B cell (primary cell): ENCODE measurements at regions not wholly inside any gene's neighbourhood (a gene's known extent, or its start where the extent isn't known, plus 50 kb on each side); places are given as distances from the start of the nearest gene placed in this dataset.

Experiments
- ATAC-seq: fragments of 200-7000 bp; cut with Tn5 transposase; one replicate; pipeline ENCODE4 v1.10.0; 2021; ENCODE audit warnings: low read depth, mild to moderate bottlenecking, moderate number of reproducible peaks, moderate library complexity
- CTCF ChIA-PET: fragments of 350-600 bp; sonication (Branson Sonifier 250); formaldehyde crosslinking; loops from one replicate; lab custom pipeline; 2021; ENCODE audit warnings: antibody characterized with exemption, inconsistent platforms; lab: Charles Lee
- POLR2A ChIA-PET: fragments of 350-600 bp; sonication (Branson Sonifier 250); formaldehyde crosslinking; loops from one replicate; lab custom pipeline; 2021; ENCODE audit warnings: antibody characterized with exemption; lab: Charles Lee
- DNase-seq: peaks from one replicate; pipeline ENCODE4 v3.0.0; 2013
- H2AFZ ChIP-seq: 2 replicates; pipeline ENCODE4 v1.6.1; 2012; ENCODE audit warnings: mild to moderate bottlenecking, low read depth, low read length; ENCODE audit not compliant: insufficient read depth, poor library complexity, severe bottlenecking
- H3K27ac ChIP-seq, 2 donors: 1 replicate in 1 of 2; 2 replicates in 1 of 2; pipeline ENCODE4 v1.5.1; 2012 to 2013; ENCODE audit warnings: low read length in 2 of 2, mild to moderate bottlenecking in 2 of 2, moderate library complexity in 1 of 2
- H3K27me3 ChIP-seq, 4 experiments: fragments of 200-600 bp in 1 of 4; sonication (generic) in 1 of 4; replicated peaks in 1 of 4; 1 replicate in 2 of 4; 2 replicates in 2 of 4; pipeline versions ENCODE4 v1.6.1 to v1.7.0; 2013 to 2016; ENCODE audit warnings: low read length in 3 of 4, mild to moderate bottlenecking in 2 of 4, mixed read lengths in 1 of 4, moderate library complexity in 1 of 4; ENCODE audit not compliant: insufficient read depth in 4 of 4, control insufficient read depth in 3 of 4; ENCODE audit errors: control extremely low read depth in 1 of 4
- H3K36me3 ChIP-seq, 2 experiments: replicated peaks in 1 of 2; 1 replicate in 1 of 2; 2 replicates in 1 of 2; pipeline versions ENCODE4 v1.6.1 to v1.7.1; 2013; ENCODE audit warnings: low read length in 1 of 2; ENCODE audit not compliant: insufficient read depth in 2 of 2, control insufficient read depth in 1 of 2; ENCODE audit errors: control extremely low read depth in 1 of 2, extremely low read depth in 1 of 2
- H3K4me1 ChIP-seq, 2 donors: fragments of 200-600 bp in 1 of 2; sonication (generic) in 1 of 2; 1 replicate in 1 of 2; 2 replicates in 1 of 2; pipeline versions ENCODE4 v1.5.1 to v1.6.1; 2013 to 2017; ENCODE audit warnings: low read length in 2 of 2; ENCODE audit not compliant: control insufficient read depth in 2 of 2, insufficient read depth in 2 of 2
- H3K4me2 ChIP-seq: replicated peaks from 2 replicates; pipeline ENCODE3; 2012; ENCODE audit warnings: mild to moderate bottlenecking, low read depth, low read length; ENCODE audit not compliant: poor library complexity, severe bottlenecking
- H3K4me3 ChIP-seq, 5 experiments: fragments of 200-600 bp in 1 of 5; sonication (generic) in 1 of 5; 1 replicate in 3 of 5; 2 replicates in 2 of 5; pipeline versions ENCODE4 v1.5.1 to v1.7.0; 2011 to 2016; ENCODE audit warnings: low read length in 4 of 5, mild to moderate bottlenecking in 4 of 5, low read depth in 2 of 5, control low read depth in 1 of 5, moderate library complexity in 1 of 5; ENCODE audit not compliant: insufficient read depth in 1 of 5; ENCODE audit errors: control extremely low read depth in 1 of 5, extremely low read depth in 1 of 5
- H3K79me2 ChIP-seq: fragments of 200-600 bp; sonication (generic); one replicate; pipeline ENCODE4 v1.6.0; 2016; ENCODE audit warnings: low read length; ENCODE audit not compliant: control insufficient read depth, insufficient read depth
- H3K9ac ChIP-seq: fragments of 200-600 bp; sonication (generic); 2 replicates; pipeline ENCODE4 v1.6.1; 2017; ENCODE audit warnings: mild to moderate bottlenecking, low read length, moderate library complexity
- H3K9me3 ChIP-seq, 3 donors: one replicate each; pipeline versions ENCODE4 v1.6.1 to v1.7.1; 2013; ENCODE audit warnings: low read length in 2 of 3; ENCODE audit not compliant: control insufficient read depth in 2 of 3, insufficient read depth in 1 of 3; ENCODE audit errors: control extremely low read depth in 1 of 3
- H4K20me1 ChIP-seq: 2 replicates; pipeline ENCODE4 v1.6.0; 2012; ENCODE audit warnings: mild to moderate bottlenecking, low read length; ENCODE audit not compliant: insufficient read depth, control insufficient read depth, poor library complexity, severe bottlenecking
- H3K27ac Mint-ChIP-seq: one replicate; pipeline ENCODE4 v1.8.0; 2021; ENCODE audit warnings: mixed read lengths
- H3K27me3 Mint-ChIP-seq: one replicate; pipeline ENCODE4 v1.8.0; 2021; ENCODE audit warnings: mixed read lengths
- H3K4me1 Mint-ChIP-seq: one replicate; pipeline ENCODE4 v1.8.0; 2021; ENCODE audit warnings: mixed read lengths
- H3K4me3 Mint-ChIP-seq: one replicate; pipeline ENCODE4 v1.8.0; 2021; ENCODE audit warnings: mixed read lengths
- H3K9me3 Mint-ChIP-seq: one replicate; pipeline ENCODE4 v1.8.0; 2022; ENCODE audit warnings: mixed read lengths; ENCODE audit not compliant: insufficient read depth
- EZH2 ChIP-seq: IDR thresholded peaks from 2 replicates; pipeline ENCODE4 v1.6.1; 2012; ENCODE audit warnings: borderline replicate concordance, low read depth, mild to moderate bottlenecking, moderate library complexity, low read length; ENCODE audit not compliant: insufficient read depth, poor library complexity, severe bottlenecking
- WGBS: methylation state at CpG from one replicate; pipeline ENCODE4 v1.1.5; 2013; ENCODE audit warnings: missing lambda C conversion rate; ENCODE audit not compliant: insufficient coverage; 5-methylcytosine and 5-hydroxymethylcytosine counted together
- intact Hi-C: fragments of 100-400 bp; cut with micrococcal nuclease; formaldehyde crosslinking; loops from one replicate; pipeline ENCODE4 v1.10.0; 2022
- TF ChIP-seq, protein P1 (sequence below): fragments of 200-600 bp; IDR thresholded peaks from one replicate; pipeline ENCODE4 v1.8.0; 2022; ENCODE audit warnings: antibody characterized with exemption, mild to moderate bottlenecking

DNA sequence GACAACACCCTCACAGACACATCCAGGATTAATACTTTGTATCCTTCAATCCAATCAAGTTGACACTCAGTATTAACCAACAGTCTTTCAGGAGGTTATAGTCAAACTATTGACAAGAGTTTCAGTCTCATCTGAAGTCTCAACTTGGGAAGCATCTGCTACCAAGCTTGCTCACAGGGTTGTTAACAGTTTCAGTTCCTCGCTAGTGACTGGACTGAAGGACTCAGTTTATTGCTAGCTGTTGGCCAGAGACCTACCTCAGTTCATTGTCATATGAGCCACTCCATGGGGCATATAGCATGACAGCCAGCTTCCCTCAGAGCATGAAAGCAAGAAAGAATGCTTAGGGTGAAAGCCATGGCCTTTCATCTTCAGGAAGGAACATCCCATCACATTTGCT, 228.6 kb downstream of the EPHA4 start:
- TF ChIP-seq, protein P1, sequence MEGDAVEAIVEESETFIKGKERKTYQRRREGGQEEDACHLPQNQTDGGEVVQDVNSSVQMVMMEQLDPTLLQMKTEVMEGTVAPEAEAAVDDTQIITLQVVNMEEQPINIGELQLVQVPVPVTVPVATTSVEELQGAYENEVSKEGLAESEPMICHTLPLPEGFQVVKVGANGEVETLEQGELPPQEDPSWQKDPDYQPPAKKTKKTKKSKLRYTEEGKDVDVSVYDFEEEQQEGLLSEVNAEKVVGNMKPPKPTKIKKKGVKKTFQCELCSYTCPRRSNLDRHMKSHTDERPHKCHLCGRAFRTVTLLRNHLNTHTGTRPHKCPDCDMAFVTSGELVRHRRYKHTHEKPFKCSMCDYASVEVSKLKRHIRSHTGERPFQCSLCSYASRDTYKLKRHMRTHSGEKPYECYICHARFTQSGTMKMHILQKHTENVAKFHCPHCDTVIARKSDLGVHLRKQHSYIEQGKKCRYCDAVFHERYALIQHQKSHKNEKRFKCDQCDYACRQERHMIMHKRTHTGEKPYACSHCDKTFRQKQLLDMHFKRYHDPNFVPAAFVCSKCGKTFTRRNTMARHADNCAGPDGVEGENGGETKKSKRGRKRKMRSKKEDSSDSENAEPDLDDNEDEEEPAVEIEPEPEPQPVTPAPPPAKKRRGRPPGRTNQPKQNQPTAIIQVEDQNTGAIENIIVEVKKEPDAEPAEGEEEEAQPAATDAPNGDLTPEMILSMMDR, result no peak
- TF ChIP-seq EZH2, result no peak
- Mint-ChIP-seq H3K9me3 (no peaks in the 10 kb centered on the region), H3K27me3 (peaks cover 20% of the 10 kb centered on the region), H3K4me3 (no peak overlapping the region), H3K27ac (no peak overlapping the region), H3K4me1 (peaks cover 1% of the 10 kb centered on the region)
- Histone ChIP-seq H2AFZ (no peak overlapping the region), H3K36me3 (no peaks in the 10 kb centered on the region), H3K4me2 (no peak overlapping the region), H3K9ac (no peak overlapping the region), H3K79me2 (no peaks in the 10 kb centered on the region), H3K27me3 (no peaks in the 10 kb centered on the region), H3K27ac (no peak overlapping the region), H3K9me3 (no peaks in the 10 kb centered on the region), H3K4me1 (no peaks in the 10 kb centered on the region), H3K4me3 (no peak overlapping the region), H4K20me1 (no peaks in the 10 kb centered on the region)
- no peak for ATAC-seq
- 80% methylated on average over 1 of the region's 1 CpG for WGBS
- DNase-seq, result no peak
- CTCF ChIA-PET, result interaction anchor here (1.5 kb wide), 1 partner anchor 17 kb away, joined by 3 read pairs; no protein-coding TSS in a partner anchor
- intact Hi-C loops, result no loop called here
- POLR2A ChIA-PET, result no interaction called here

DNA sequence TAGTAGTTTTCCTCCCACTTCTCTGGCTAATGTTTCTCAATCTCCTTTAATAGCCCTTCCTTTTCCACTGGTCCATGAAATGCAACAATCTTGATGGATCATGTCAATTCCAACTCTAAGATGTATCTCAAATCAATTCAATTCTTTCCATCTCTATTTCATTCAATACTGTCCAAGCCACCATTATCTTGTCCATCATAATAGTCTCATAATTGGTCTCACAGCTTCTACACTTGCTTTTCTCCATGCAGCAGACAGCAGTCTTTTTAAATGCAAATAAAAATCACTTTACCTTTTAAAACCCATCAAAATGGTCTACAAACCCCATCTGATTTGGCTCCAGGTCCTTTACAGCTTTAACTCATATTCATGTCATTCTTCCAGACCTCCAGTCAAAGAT, 226.6 kb downstream of the EPHA4 start:
- no peak overlapping the region for H3K27ac Mint-ChIP-seq
- CTCF ChIA-PET, result no interaction called here

More for the DNA sequence above, 226.6 kb downstream of the EPHA4 start:
- H4K20me1 ChIP-seq, result no peaks in the 10 kb centered on the region
- DNase-seq (no peak), ATAC-seq (no peak)
- no peak overlapping the region for H3K4me2 ChIP-seq
- peaks cover 1% of the 10 kb centered on the region for H3K4me1 Mint-ChIP-seq
- H3K4me3 ChIP-seq, result no peak overlapping the region
- H3K4me1 ChIP-seq, result no peaks in the 10 kb centered on the region
- no peak overlapping the region for H3K4me3 Mint-ChIP-seq
- no peaks in the 10 kb centered on the region for H3K36me3 ChIP-seq
- H2AFZ ChIP-seq, result no peak overlapping the region
- H3K27ac ChIP-seq, result no peak overlapping the region
- TF ChIP-seq, protein P1, result no peak
- no peak for TF ChIP-seq EZH2
- no peak overlapping the region for H3K9ac ChIP-seq
- H3K79me2 ChIP-seq, result no peaks in the 10 kb centered on the region
- H3K27me3 Mint-ChIP-seq, result peaks cover 25% of the 10 kb centered on the region
- H3K9me3 Mint-ChIP-seq, result no peaks in the 10 kb centered on the region
- H3K9me3 ChIP-seq, result no peaks in the 10 kb centered on the region
- intact Hi-C loops, result no loop called here
- H3K27me3 ChIP-seq, result no peaks in the 10 kb centered on the region
- POLR2A ChIA-PET, result no interaction called here
